EL (cell line): ENCODE measurements at regions not wholly inside any gene's neighbourhood (a gene's known extent, or its start where the extent isn't known, plus 50 kb on each side); places are given as distances from the start of the nearest gene placed in this dataset.
"Not testable (repeated sequence)": the region's sequence is repeated elsewhere in the genome, so short reads cannot be mapped to it uniquely, and the experiment has no call there.

Experiments used
- DNase-seq: peaks from one replicate; pipeline ENCODE4 v3.0.0-alpha.2; 2016

- DNase-seq, result not testable (repeated sequence)
These were observed 75.1 kb downstream of the LYZL1 start for GRCh38 chr10:29363930-29364329.

- not testable (repeated sequence) for DNase-seq
These were observed 77.3 kb downstream of the LYZL1 start for GRCh38 chr10:29366206-29366605.

- no peak for DNase-seq
These were observed 80.5 kb downstream of the LYZL1 start for GRCh38 chr10:29369419-29369818.

GRCh38 chr10:29370097-29371092 is 81.5 kb downstream of the LYZL1 start:
- DNase-seq, result peak; percentile 27

- no peak for DNase-seq
These were observed 84.0 kb downstream of the LYZL1 start for GRCh38 chr10:29372920-29373319.

- no peak for DNase-seq
These were observed 85.3 kb downstream of the LYZL1 start for GRCh38 chr10:29374162-29374561.

GRCh38 chr10:29375888-29376287 is 87.0 kb downstream of the LYZL1 start:
- no peak for DNase-seq

- DNase-seq, result peak; percentile 20
These were observed 88.6 kb downstream of the LYZL1 start for GRCh38 chr10:29377333-29377961.

- DNase-seq, result no peak
These were observed 89.2 kb downstream of the LYZL1 start for GRCh38 chr10:29378106-29378505.

GRCh38 chr10:29379208-29379607 is 90.3 kb downstream of the LYZL1 start:
- no peak for DNase-seq

GRCh38 chr10:29379777-29380598 is 91.1 kb downstream of the LYZL1 start:
- not testable (repeated sequence) for DNase-seq

- DNase-seq, result peak; percentile 22
These were observed 92.0 kb downstream of the LYZL1 start for GRCh38 chr10:29380599-29381511.

- DNase-seq, result peak; percentile 49
These were observed 97.6 kb downstream of the LYZL1 start for GRCh38 chr10:29386342-29386999.

GRCh38 chr10:29387269-29387668 is 98.4 kb downstream of the LYZL1 start:
- no peak for DNase-seq

- not testable (repeated sequence) for DNase-seq
These were observed 99.2 kb downstream of the LYZL1 start for GRCh38 chr10:29388112-29388511.

GRCh38 chr10:29389493-29389892 is 100.6 kb downstream of the LYZL1 start:
- DNase-seq, result no peak

- DNase-seq, result no peak
These were observed 101.1 kb downstream of the LYZL1 start for GRCh38 chr10:29389935-29390334.

GRCh38 chr10:29392376-29393021 is 103.6 kb downstream of the LYZL1 start:
- peak; percentile 55 for DNase-seq

GRCh38 chr10:29394321-29394932 is 105.6 kb downstream of the LYZL1 start:
- no peak for DNase-seq

- DNase-seq, result no peak
These were observed 106.5 kb downstream of the LYZL1 start for GRCh38 chr10:29395409-29395808.
